ENCODE measurements at regions not wholly inside any gene's neighbourhood (a gene's known extent, or its start where the extent isn't known, plus 50 kb on each side); places are given as distances from the start of the nearest gene placed in this dataset.
A peak's percentile ranks its signal among the peaks of the same experiment; 100 is the strongest.

- Histone ChIP-seq H3K4me1 (no peaks in the 10 kb centered on the region), H3K9me3 (no peaks in the 10 kb centered on the region), H3K27me3 (no peaks in the 10 kb centered on the region), H3K36me3 (no peaks in the 10 kb centered on the region), H3K4me3 (no peak overlapping the region), H3K27ac (replicated peaks in 1 of 4) (no peak overlapping the region)
- intact Hi-C loops (cut with DNase I), result no loop called here
- DNase-seq (ENCODE audit: extremely low spot score), result no peak
- WGBS, result 92% methylated on average over 3 of the region's 3 CpGs
- no peak for TF ChIP-seq CTCF (IDR thresholded peaks at IDR 0.05)
- TF ChIP-seq EP300 (IDR thresholded peaks at IDR 0.05), result no peak
- TF ChIP-seq POLR2A (IDR thresholded peaks at IDR 0.05; ENCODE audit: low read depth), result no peak
- TF ChIP-seq POLR2AphosphoS5 (IDR thresholded peaks at IDR 0.05), result no peak
These were observed 244.9 kb downstream of the NAP1L3 start for GRCh38 chrX:93428497-93428896.

GRCh38 chrX:93422693-93423092 lies 250.7 kb downstream of the NAP1L3 start:
- no peaks in the 10 kb centered on the region for H3K27me3 ChIP-seq
- WGBS, result 17% methylated on average over 6 of the region's 6 CpGs
- no peaks in the 10 kb centered on the region for H3K36me3 ChIP-seq
- no peak for DNase-seq (ENCODE audit: extremely low spot score)
- H3K4me1 ChIP-seq, result no peaks in the 10 kb centered on the region
- H3K9me3 ChIP-seq, result no peaks in the 10 kb centered on the region
- intact Hi-C loops (cut with DNase I), result no loop called here
- no peak for TF ChIP-seq POLR2AphosphoS5 (IDR thresholded peaks at IDR 0.05)
- no peak for TF ChIP-seq EP300 (IDR thresholded peaks at IDR 0.05)
- TF ChIP-seq CTCF (IDR thresholded peaks at IDR 0.05), result peak; percentile 29 to 46 (median 44)
- no peak overlapping the region for H3K4me3 ChIP-seq
- no peak overlapping the region for H3K27ac ChIP-seq (replicated peaks in 1 of 4)

GRCh38 chrX:93420525-93421082 lies 252.8 kb downstream of the NAP1L3 start:
- Histone ChIP-seq H3K4me1 (no peaks in the 10 kb centered on the region), H3K27ac (replicated peaks in 1 of 4) (no peak overlapping the region), H3K4me3 (no peak overlapping the region), H3K27me3 (no peaks in the 10 kb centered on the region), H3K9me3 (no peaks in the 10 kb centered on the region), H3K36me3 (no peaks in the 10 kb centered on the region)
- no peak for DNase-seq (ENCODE audit: extremely low spot score)
- TF ChIP-seq CTCF (IDR thresholded peaks at IDR 0.05) (no peak), POLR2A (IDR thresholded peaks at IDR 0.05; ENCODE audit: low read depth) (no peak)
- WGBS, result 39% methylated on average over 7 of the region's 7 CpGs
- intact Hi-C loops (cut with DNase I), result no loop called here

- H3K27ac ChIP-seq (replicated peaks in 1 of 4), result no peak overlapping the region
- 57% methylated on average over 2 of the region's 2 CpGs for WGBS
- no peaks in the 10 kb centered on the region for H3K9me3 ChIP-seq
- intact Hi-C loops (cut with DNase I), result no loop called here
- no peak for DNase-seq (ENCODE audit: extremely low spot score)
- H3K4me3 ChIP-seq, result no peak overlapping the region
- no peaks in the 10 kb centered on the region for H3K4me1 ChIP-seq
- H3K36me3 ChIP-seq, result no peaks in the 10 kb centered on the region
- no peaks in the 10 kb centered on the region for H3K27me3 ChIP-seq
- TF ChIP-seq CTCF (IDR thresholded peaks at IDR 0.05), result no peak
- TF ChIP-seq POLR2AphosphoS5 (IDR thresholded peaks at IDR 0.05), result no peak
- no peak for TF ChIP-seq POLR2A (IDR thresholded peaks at IDR 0.05; ENCODE audit: low read depth)
- no peak for TF ChIP-seq EP300 (IDR thresholded peaks at IDR 0.05)
These were observed 253.3 kb downstream of the NAP1L3 start for GRCh38 chrX:93420090-93420489.

- H3K27me3 ChIP-seq, result no peaks in the 10 kb centered on the region
- no peaks in the 10 kb centered on the region for H3K36me3 ChIP-seq
- no peak for DNase-seq (ENCODE audit: extremely low spot score)
- H3K27ac ChIP-seq (replicated peaks in 1 of 4), result no peak overlapping the region
- TF ChIP-seq POLR2AphosphoS5 (IDR thresholded peaks at IDR 0.05), result no peak
- no peak for TF ChIP-seq CTCF (IDR thresholded peaks at IDR 0.05)
- no peak for TF ChIP-seq EP300 (IDR thresholded peaks at IDR 0.05)
- no peak for TF ChIP-seq POLR2A (IDR thresholded peaks at IDR 0.05; ENCODE audit: low read depth)
- H3K4me3 ChIP-seq, result no peak overlapping the region
- intact Hi-C loops (cut with DNase I), result no loop called here
- 48% methylated on average over 1 of the region's 1 CpG for WGBS
- no peaks in the 10 kb centered on the region for H3K9me3 ChIP-seq
- no peaks in the 10 kb centered on the region for H3K4me1 ChIP-seq
These were observed 253.7 kb downstream of the NAP1L3 start for GRCh38 chrX:93419642-93420041.
